ENCODE measurements at regions not wholly inside any gene's neighbourhood (a gene's known extent, or its start where the extent isn't known, plus 50 kb on each side); places are given as distances from the start of the nearest gene placed in this dataset.

GRCh38 chr2:238696786-238697185, 151.1 kb upstream of the TWIST2 start:
- TF ChIP-seq POLR2A (IDR thresholded peaks at IDR 0.05) (no peak), EP300 (IDR thresholded peaks at IDR 0.05) (no peak)
- TF ChIP-seq, protein P1, sequence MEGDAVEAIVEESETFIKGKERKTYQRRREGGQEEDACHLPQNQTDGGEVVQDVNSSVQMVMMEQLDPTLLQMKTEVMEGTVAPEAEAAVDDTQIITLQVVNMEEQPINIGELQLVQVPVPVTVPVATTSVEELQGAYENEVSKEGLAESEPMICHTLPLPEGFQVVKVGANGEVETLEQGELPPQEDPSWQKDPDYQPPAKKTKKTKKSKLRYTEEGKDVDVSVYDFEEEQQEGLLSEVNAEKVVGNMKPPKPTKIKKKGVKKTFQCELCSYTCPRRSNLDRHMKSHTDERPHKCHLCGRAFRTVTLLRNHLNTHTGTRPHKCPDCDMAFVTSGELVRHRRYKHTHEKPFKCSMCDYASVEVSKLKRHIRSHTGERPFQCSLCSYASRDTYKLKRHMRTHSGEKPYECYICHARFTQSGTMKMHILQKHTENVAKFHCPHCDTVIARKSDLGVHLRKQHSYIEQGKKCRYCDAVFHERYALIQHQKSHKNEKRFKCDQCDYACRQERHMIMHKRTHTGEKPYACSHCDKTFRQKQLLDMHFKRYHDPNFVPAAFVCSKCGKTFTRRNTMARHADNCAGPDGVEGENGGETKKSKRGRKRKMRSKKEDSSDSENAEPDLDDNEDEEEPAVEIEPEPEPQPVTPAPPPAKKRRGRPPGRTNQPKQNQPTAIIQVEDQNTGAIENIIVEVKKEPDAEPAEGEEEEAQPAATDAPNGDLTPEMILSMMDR (IDR thresholded peaks at IDR 0.05) = no peak

All from tibial nerve (tissue), 4 donors.